Thoracic aorta (tissue), 2 donors: ENCODE measurements at regions not wholly inside any gene's neighbourhood (a gene's known extent, or its start where the extent isn't known, plus 50 kb on each side); places are given as distances from the start of the nearest gene placed in this dataset.

Experiments used
- ATAC-seq: fragments of 150-250 bp; one replicate; pipeline ENCODE4 v1.8.0; 2017; ENCODE audit warnings: low read depth; ENCODE audit not compliant: insufficient number of reproducible peaks, low FRiP score
- DNase-seq: peaks from one replicate; pipeline ENCODE4 v3.0.0-alpha.2; 2020; ENCODE audit warnings: low spot score
- H3K27ac ChIP-seq, 2 donors: fragments of 200-600 bp; sonication (generic); 1 replicate in 1 of 2; 2 replicates in 1 of 2; pipeline ENCODE4 v1.5.1; 2016; ENCODE audit warnings: mild to moderate bottlenecking in 2 of 2, moderate library complexity in 2 of 2
- H3K27me3 ChIP-seq: fragments of 200-600 bp; sonication (generic); replicated peaks from 2 replicates; pipeline ENCODE4 v1.6.0; 2016; ENCODE audit warnings: mild to moderate bottlenecking; ENCODE audit not compliant: insufficient read depth
- H3K36me3 ChIP-seq: fragments of 200-600 bp; sonication (generic); one replicate; pipeline ENCODE4 v1.5.1; 2016
- H3K4me1 ChIP-seq, 2 donors: fragments of 200-600 bp; sonication (generic); 1 replicate in 1 of 2; 2 replicates in 1 of 2; pipeline versions ENCODE4 v1.5.1 to v1.6.0; 2016; ENCODE audit warnings: low read depth in 2 of 2, mild to moderate bottlenecking in 1 of 2; ENCODE audit not compliant: control insufficient read depth in 1 of 2
- H3K4me3 ChIP-seq: fragments of 200-600 bp; sonication (generic); 2 replicates; pipeline ENCODE4 v1.5.1; 2016; ENCODE audit warnings: mild to moderate bottlenecking
- H3K9me3 ChIP-seq: fragments of 200-600 bp; sonication (generic); 2 replicates; pipeline ENCODE4 v1.5.1; 2016
- CTCF ChIP-seq: fragments of 200-600 bp; sonication (generic); IDR thresholded peaks from one replicate; pipeline ENCODE4 v1.5.1; 2019; ENCODE audit warnings: antibody characterized with exemption

- peaks cover 15 to 24% of the 10 kb centered on the region in 2 donors for H3K4me1 ChIP-seq
- H3K27me3 ChIP-seq: no peaks in the 10 kb centered on the region
- no peak overlapping the region for H3K27ac ChIP-seq
- no peak for TF ChIP-seq CTCF
- DNase-seq (no peak), ATAC-seq (no peak)
- no peaks in the 10 kb centered on the region for H3K9me3 ChIP-seq
- no peak overlapping the region for H3K4me3 ChIP-seq
- H3K36me3 ChIP-seq: no peaks in the 10 kb centered on the region
These were observed 331.8 kb upstream of the TBL1XR1 start for GRCh38 chr3:177529071-177529550.

GRCh38 chr3:177529716-177530335 is 332.5 kb upstream of the TBL1XR1 start:
- H3K36me3 ChIP-seq: no peaks in the 10 kb centered on the region
- no peaks in the 10 kb centered on the region for H3K9me3 ChIP-seq
- ATAC-seq (no peak), DNase-seq (no peak)
- H3K27me3 ChIP-seq: no peaks in the 10 kb centered on the region
- peaks cover 15 to 24% of the 10 kb centered on the region in 2 donors for H3K4me1 ChIP-seq
- peak overlapping the region; percentile 7 to 46 for H3K27ac ChIP-seq
- TF ChIP-seq CTCF: no peak
- no peak overlapping the region for H3K4me3 ChIP-seq

- Histone ChIP-seq H3K27ac (no peak overlapping the region), H3K27me3 (no peaks in the 10 kb centered on the region), H3K4me1 (peaks cover 15 to 24% of the 10 kb centered on the region in 2 donors), H3K36me3 (no peaks in the 10 kb centered on the region), H3K4me3 (no peak overlapping the region), H3K9me3 (no peaks in the 10 kb centered on the region)
- ATAC-seq (no peak), DNase-seq (no peak)
- no peak for TF ChIP-seq CTCF
These were observed 333.6 kb upstream of the TBL1XR1 start for GRCh38 chr3:177530908-177531307.

GRCh38 chr3:177536873-177537272 is 339.6 kb upstream of the TBL1XR1 start:
- Histone ChIP-seq H3K27me3 (no peaks in the 10 kb centered on the region), H3K4me1 (peaks cover 16 to 26% of the 10 kb centered on the region in 2 donors), H3K4me3 (no peak overlapping the region), H3K9me3 (no peaks in the 10 kb centered on the region), H3K27ac (no peak overlapping the region), H3K36me3 (no peaks in the 10 kb centered on the region)
- DNase-seq (no peak), ATAC-seq (no peak)
- TF ChIP-seq CTCF: no peak

- no peak overlapping the region for H3K27ac ChIP-seq
- no peak for ATAC-seq
These were observed 340.3 kb upstream of the TBL1XR1 start for GRCh38 chr3:177537612-177538011.

More at GRCh38 chr3:177537612-177538011, 340.3 kb upstream of the TBL1XR1 start:
- Histone ChIP-seq H3K4me1 (peaks cover 16 to 26% of the 10 kb centered on the region in 2 donors), H3K27me3 (no peaks in the 10 kb centered on the region), H3K36me3 (no peaks in the 10 kb centered on the region), H3K9me3 (no peaks in the 10 kb centered on the region), H3K4me3 (no peak overlapping the region)
- no peak for DNase-seq
- TF ChIP-seq CTCF: no peak
